WTC11 (cell line): ENCODE measurements at regions not wholly inside any gene's neighbourhood (a gene's known extent, or its start where the extent isn't known, plus 50 kb on each side); places are given as distances from the start of the nearest gene placed in this dataset.

Source experiments
- ATAC-seq: fragments of 200-7000 bp; cut with Tn5 transposase; 2 replicates; pipeline ENCODE4 v1.10.0; 2021; ENCODE audit warnings: mild to moderate bottlenecking, moderate library complexity
- CTCF ChIA-PET: fragments of 300-600 bp; sonication (Branson Sonifier 250); formaldehyde crosslinking; loops from one replicate; lab custom pipeline; 2021; ENCODE audit warnings: antibody characterized with exemption; lab: Charles Lee
- POLR2A ChIA-PET: fragments of 350-600 bp; sonication (Branson Sonifier 250); formaldehyde crosslinking; loops from one replicate; lab custom pipeline; 2021; ENCODE audit warnings: antibody characterized with exemption; lab: Charles Lee
- DNase-seq: peaks from one replicate; pipeline ENCODE4 v3.0.0; 2021; ENCODE audit warnings: low spot score
- H3K27ac Mint-ChIP-seq: 2 replicates; pipeline ENCODE4 v1.8.0; 2021; ENCODE audit warnings: mixed read lengths
- H3K27me3 Mint-ChIP-seq: 2 replicates; pipeline ENCODE4 v1.8.0; 2021; ENCODE audit warnings: low read depth, mild to moderate bottlenecking, moderate library complexity, mixed read lengths
- H3K36me3 Mint-ChIP-seq: 2 replicates; pipeline ENCODE4 v1.8.0; 2021; ENCODE audit warnings: mixed read lengths
- H3K4me1 Mint-ChIP-seq: 2 replicates; pipeline ENCODE4 v1.8.0; 2022; ENCODE audit warnings: mixed read lengths
- H3K4me3 Mint-ChIP-seq: 2 replicates; pipeline ENCODE4 v1.8.0; 2021; ENCODE audit warnings: mild to moderate bottlenecking, moderate library complexity, mixed read lengths
- H3K9me3 Mint-ChIP-seq: 2 replicates; pipeline ENCODE4 v1.8.0; 2021; ENCODE audit warnings: mixed read lengths
- ATF2 ChIP-seq: sonication (generic); formaldehyde crosslinking; IDR thresholded peaks from 2 replicates; pipeline ENCODE4 v1.8.1; 2022; ENCODE audit warnings: low read depth, missing genetic modification reagents, borderline replicate concordance
- CBFB ChIP-seq: sonication (generic); formaldehyde crosslinking; IDR thresholded peaks from 2 replicates; pipeline ENCODE4 v1.8.1; 2022; ENCODE audit warnings: mild to moderate bottlenecking, low read depth, missing genetic modification reagents
- CREB1 ChIP-seq: sonication (generic); formaldehyde crosslinking; IDR thresholded peaks from 2 replicates; pipeline ENCODE4 v1.8.0; 2023; ENCODE audit warnings: mild to moderate bottlenecking, missing genetic modification reagents
- E2F4 ChIP-seq: sonication (generic); formaldehyde crosslinking; IDR thresholded peaks from 2 replicates; pipeline ENCODE4 v1.8.1; 2022; ENCODE audit warnings: low read depth, mild to moderate bottlenecking, moderate library complexity, missing genetic modification reagents, borderline replicate concordance
- ETV6 ChIP-seq: sonication (generic); formaldehyde crosslinking; IDR thresholded peaks from 2 replicates; pipeline ENCODE4 v1.8.1; 2022; ENCODE audit warnings: mild to moderate bottlenecking, missing genetic modification reagents
- JUN ChIP-seq: sonication (generic); formaldehyde crosslinking; IDR thresholded peaks from 2 replicates; pipeline ENCODE4 v1.8.0; 2023; ENCODE audit warnings: mild to moderate bottlenecking, missing genetic modification reagents
- KAT7 ChIP-seq: sonication (generic); formaldehyde crosslinking; IDR thresholded peaks from 2 replicates; pipeline ENCODE4 v1.8.1; 2023; ENCODE audit warnings: missing genetic modification reagents, mild to moderate bottlenecking, borderline replicate concordance
- MYBL2 ChIP-seq: sonication (generic); formaldehyde crosslinking; IDR thresholded peaks from 2 replicates; pipeline ENCODE4 v1.8.1; 2023; ENCODE audit warnings: mild to moderate bottlenecking, moderate library complexity, missing genetic modification reagents
- NR1H2 ChIP-seq: sonication (generic); formaldehyde crosslinking; IDR thresholded peaks from 2 replicates; pipeline ENCODE4 v1.9.0; 2021; ENCODE audit warnings: mild to moderate bottlenecking, moderate library complexity, missing genetic modification reagents
- PRRX2 ChIP-seq: fragments of 250-450 bp; sonication (Bioruptor Pico); IDR thresholded peaks from 2 replicates; pipeline ENCODE4 v1.8.0; 2021; ENCODE audit warnings: mild to moderate bottlenecking
- RELA ChIP-seq: sonication (generic); formaldehyde crosslinking; IDR thresholded peaks from 2 replicates; pipeline ENCODE4 v1.8.1; 2022; ENCODE audit warnings: missing genetic modification reagents, mild to moderate bottlenecking, borderline replicate concordance
- RORB ChIP-seq: fragments of 250-450 bp; sonication (Bioruptor Pico); IDR thresholded peaks from 2 replicates; pipeline ENCODE4 v1.9.0; 2021; ENCODE audit warnings: mild to moderate bottlenecking
- SP1 ChIP-seq: sonication (generic); formaldehyde crosslinking; conservative IDR thresholded peaks from 2 replicates; pipeline ENCODE4 v1.8.1; 2022; ENCODE audit warnings: missing genetic modification reagents
- ZBTB43 ChIP-seq: sonication (generic); formaldehyde crosslinking; IDR thresholded peaks from 2 replicates; pipeline ENCODE4 v1.8.1; 2023; ENCODE audit warnings: mild to moderate bottlenecking, missing genetic modification reagents
- ZNF317 ChIP-seq: sonication (generic); formaldehyde crosslinking; IDR thresholded peaks from 2 replicates; pipeline ENCODE4 v1.8.1; 2023; ENCODE audit warnings: low read depth, mild to moderate bottlenecking, moderate library complexity, missing genetic modification reagents, borderline replicate concordance
- ZNF396 ChIP-seq: fragments of 250-450 bp; sonication (Bioruptor Pico); IDR thresholded peaks from 2 replicates; pipeline ENCODE4 v1.8.0; 2021; ENCODE audit warnings: mild to moderate bottlenecking, moderate library complexity, borderline replicate concordance
- ZNF532 ChIP-seq: fragments of 250-450 bp; sonication (Bioruptor Pico); IDR thresholded peaks from 2 replicates; pipeline ENCODE4 v1.9.0; 2021; ENCODE audit warnings: mild to moderate bottlenecking, borderline replicate concordance

- TF ChIP-seq ZNF396 (no peak), MYBL2 (no peak), NR1H2 (CRISPR knock-in tag) (no peak)
- TF ChIP-seq, all 79 proteins: peak for 0
Measured at GRCh38 chr7:84390845-84391244, 196.3 kb upstream of the SEMA3A start (continued).

- ChIA-PET POLR2A (no interaction called here), CTCF (no interaction called here)
- no peak for ATAC-seq
- Mint-ChIP-seq H3K27me3 (no peaks in the 10 kb centered on the region), H3K36me3 (no peaks in the 10 kb centered on the region), H3K4me3 (no peak overlapping the region)
- TF ChIP-seq ZBTB43 (CRISPR knock-in tag), result no peak
- TF ChIP-seq PRRX2 (CRISPR knock-in tag), result no peak
- no peak for TF ChIP-seq E2F4
- no peak for TF ChIP-seq SP1 (CRISPR knock-in tag)
- no peak for TF ChIP-seq ZNF532 (CRISPR knock-in tag)
- TF ChIP-seq ETV6, result no peak
- TF ChIP-seq, all 79 proteins: peak for 0
- DNase-seq, result no peak
- Mint-ChIP-seq H3K9me3 (peaks cover 10% of the 10 kb centered on the region), H3K27ac (no peak overlapping the region), H3K4me1 (no peaks in the 10 kb centered on the region)
Measured at GRCh38 chr7:84389242-84389641, 194.7 kb upstream of the SEMA3A start.

GRCh38 chr7:84387595-84387994 is 193.0 kb upstream of the SEMA3A start:
- no peak overlapping the region for H3K27ac Mint-ChIP-seq
- H3K4me3 Mint-ChIP-seq, result no peak overlapping the region
- H3K9me3 Mint-ChIP-seq, result peaks cover 5% of the 10 kb centered on the region
- H3K4me1 Mint-ChIP-seq, result no peaks in the 10 kb centered on the region
- TF ChIP-seq KAT7 (CRISPR knock-in tag) (no peak), CBFB (CRISPR knock-in tag) (no peak), CREB1 (CRISPR knock-in tag) (no peak), RORB (CRISPR knock-in tag) (no peak), RELA (CRISPR knock-in tag) (no peak), ATF2 (CRISPR knock-in tag) (no peak), JUN (no peak), ZNF317 (CRISPR knock-in tag) (no peak)
- ATAC-seq, result no peak
- H3K27me3 Mint-ChIP-seq, result no peaks in the 10 kb centered on the region
- DNase-seq, result no peak
- H3K36me3 Mint-ChIP-seq, result no peaks in the 10 kb centered on the region
- POLR2A ChIA-PET, result no interaction called here
- CTCF ChIA-PET, result no interaction called here
